ENCODE measurements at regions not wholly inside any gene's neighbourhood (a gene's known extent, or its start where the extent isn't known, plus 50 kb on each side); places are given as distances from the start of the nearest gene placed in this dataset.

- Histone ChIP-seq H4K20me1 (ENCODE audit: insufficient read depth) (no peaks in the 10 kb centered on the region; the same call in 1 of the 2 replicates), H3K27me3 (ENCODE audit: insufficient read depth, low read length) (no peaks in the 10 kb centered on the region), H3K36me3 (ENCODE audit: control insufficient read depth in 1 of 2, insufficient read depth in 2 of 2, low read length in 2 of 2) (no peaks in the 10 kb centered on the region), H3K9me3 (ENCODE audit: control insufficient read depth in 1 of 2, insufficient read depth in 1 of 2, low read depth in 1 of 2, low read length in 2 of 2) (no peaks in the 10 kb centered on the region), H3K4me1 (ENCODE audit: control insufficient read depth in 1 of 2, insufficient read depth in 2 of 2, low read length in 2 of 2) (no peaks in the 10 kb centered on the region), H3K4me2 (ENCODE audit: low read length) (no peak overlapping the region), H3K4me3 (replicated peaks in 1 of 2; ENCODE audit: low read depth in 1 of 2, low read length in 2 of 2) (no peak overlapping the region), H3K9me2 (ENCODE audit: insufficient read depth) (no peaks in the 10 kb centered on the region), H3K9ac (ENCODE audit: low read length) (no peak overlapping the region), H3K79me2 (ENCODE audit: insufficient read depth, low read length) (no peaks in the 10 kb centered on the region), H2AFZ (ENCODE audit: low read depth, low read length, poor library complexity, severe bottlenecking) (no peak overlapping the region), H3K27ac (ENCODE audit: low read depth, low read length) (no peak overlapping the region)
- no peak for ATAC-seq
- TF ChIP-seq POLR2AphosphoS5 (IDR thresholded peaks at IDR 0.05; ENCODE audit: low read depth, low read length) (no peak), SIN3A (IDR thresholded peaks at IDR 0.05; ENCODE audit: low read depth) (no peak), RAD21 (IDR thresholded peaks at IDR 0.05; ENCODE audit: low read depth) (no peak), CBX3 (IDR thresholded peaks at IDR 0.05; ENCODE audit: low read depth) (no peak), EZH2 (IDR thresholded peaks at IDR 0.05) (no peak), ZBTB33 (IDR thresholded peaks at IDR 0.05; ENCODE audit: extremely low read depth, insufficient replicate concordance, low read length) (no peak), ELF1 (IDR thresholded peaks at IDR 0.05; ENCODE audit: borderline replicate concordance, low read depth) (no peak), REST (IDR thresholded peaks at IDR 0.05; ENCODE audit: low read depth) (no peak), ZNF274 (IDR thresholded peaks at IDR 0.05; ENCODE audit: low read depth, low read length) (no peak), SP1 (IDR thresholded peaks at IDR 0.05; ENCODE audit: low read depth) (no peak), EZH2phosphoT487 (IDR thresholded peaks at IDR 0.05; ENCODE audit: borderline replicate concordance) (no peak), POLR2A (IDR thresholded peaks at IDR 0.05; ENCODE audit: borderline replicate concordance, extremely low read depth, insufficient read depth, insufficient read length) (no peak), CEBPB (IDR thresholded peaks at IDR 0.05; ENCODE audit: low read depth) (no peak), ATF3 (IDR thresholded peaks at IDR 0.05) (no peak), JUND (IDR thresholded peaks at IDR 0.05) (no peak), FOSL1 (IDR thresholded peaks at IDR 0.05; ENCODE audit: low read depth) (no peak), CTCF (IDR thresholded peaks at IDR 0.05 in 2 of 3, conservative IDR thresholded peaks at IDR 0.05 in 1 of 3; ENCODE audit: borderline replicate concordance in 1 of 3, insufficient read depth in 1 of 3, low read depth in 2 of 3, low read length in 2 of 3) (no peak), SRF (IDR thresholded peaks at IDR 0.05; ENCODE audit: low read depth) (no peak), MAX (IDR thresholded peaks at IDR 0.05) (no peak), ZFX (IDR thresholded peaks at IDR 0.05) (no peak)
- no peak for DNase-seq (ENCODE audit: low read depth, low spot score)
- intact Hi-C loops (cut with micrococcal nuclease) = no loop called here
- no TSS peak for BruUV-seq (replicated peaks)
- ChIA-PET RAD21 (ENCODE audit: low non-redundant PET in 1 of 2, low total read pairs in 2 of 2, uncharacterized antibody in 2 of 2, unreplicated experiment in 2 of 2) (no interaction called here), CTCF (no interaction called here), POLR2A (no interaction called here)
These were observed 361.4 kb downstream of the LNPK start for GRCh38 chr2:175640655-175641054.
